GF-D8 (cell line): ENCODE measurements at regions not wholly inside any gene's neighbourhood (a gene's known extent, or its start where the extent isn't known, plus 50 kb on each side); places are given as distances from the start of the nearest gene placed in this dataset.
"Not testable (repeated sequence)": the region's sequence is repeated elsewhere in the genome, so short reads cannot be mapped to it uniquely, and the experiment has no call there.

ENCODE experiments used
- DNase-seq: peaks from one replicate; lab custom pipeline; 2025; lab: John Stamatoyannopoulos, UW

DNA sequence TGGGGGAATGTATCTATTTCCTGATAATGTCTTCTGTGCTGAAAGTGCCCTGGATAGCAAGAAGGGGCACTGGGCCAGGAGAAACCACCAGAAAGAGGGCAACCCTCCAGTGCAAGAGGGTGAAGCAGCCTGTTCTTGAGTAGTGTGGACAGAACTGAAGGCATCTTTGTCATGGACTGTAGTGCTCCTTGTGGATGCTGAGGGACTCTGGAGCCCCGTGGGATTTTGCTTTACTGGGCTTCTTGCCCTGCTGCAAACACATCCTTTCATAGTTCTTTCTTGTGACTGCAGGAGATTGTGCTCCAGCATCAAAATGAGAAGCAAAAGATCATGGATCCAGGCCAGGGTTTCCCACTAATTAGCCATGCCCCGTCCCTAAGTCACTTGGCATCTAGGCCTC, 300.6 kb downstream of the ZNF326 start:
- no peak for DNase-seq

- DNase-seq: no peak
Observed at GRCh38 chr1:90291431-90292216, 296.7 kb downstream of the ZNF326 start.

DNA sequence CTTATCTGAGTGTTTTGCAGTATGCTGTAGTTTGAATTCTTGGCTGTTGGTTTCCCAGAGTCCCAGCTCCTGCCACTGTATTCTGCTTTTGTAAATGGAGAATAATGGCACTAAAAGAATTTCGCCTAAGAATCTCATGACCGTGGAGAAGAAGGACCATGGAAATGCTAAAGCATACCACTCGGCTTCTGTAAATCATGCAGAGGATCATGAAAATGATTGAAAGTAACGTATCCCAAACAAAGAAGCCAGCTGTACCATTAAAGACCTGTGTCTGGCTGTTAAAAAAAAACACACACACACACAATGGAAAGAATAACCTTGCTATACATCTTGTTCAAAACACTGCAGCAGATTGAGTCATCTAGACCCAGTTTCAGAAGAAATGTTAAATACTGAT, 287.9 kb downstream of the ZNF326 start:
- DNase-seq: no peak

DNA sequence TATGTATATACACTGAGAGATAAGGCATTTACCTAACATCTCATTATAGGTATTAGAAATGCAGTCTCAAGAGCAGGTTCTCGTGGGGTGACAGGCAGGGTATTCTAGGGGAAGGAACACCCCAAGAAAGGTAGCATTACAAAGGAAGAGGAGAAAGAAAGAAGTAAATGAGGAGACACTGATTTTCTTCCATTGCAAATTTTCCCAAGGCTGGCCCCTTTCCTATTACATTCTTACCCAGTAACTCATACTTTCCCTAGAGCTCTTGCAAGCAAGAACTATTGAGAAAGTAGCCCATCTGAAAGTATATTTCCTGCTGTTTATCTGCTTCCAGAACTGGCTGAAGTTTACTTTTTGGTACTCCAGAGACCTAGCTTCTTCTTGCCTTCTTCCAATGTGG, 287.0 kb downstream of the ZNF326 start:
- not testable (repeated sequence) for DNase-seq

DNA sequence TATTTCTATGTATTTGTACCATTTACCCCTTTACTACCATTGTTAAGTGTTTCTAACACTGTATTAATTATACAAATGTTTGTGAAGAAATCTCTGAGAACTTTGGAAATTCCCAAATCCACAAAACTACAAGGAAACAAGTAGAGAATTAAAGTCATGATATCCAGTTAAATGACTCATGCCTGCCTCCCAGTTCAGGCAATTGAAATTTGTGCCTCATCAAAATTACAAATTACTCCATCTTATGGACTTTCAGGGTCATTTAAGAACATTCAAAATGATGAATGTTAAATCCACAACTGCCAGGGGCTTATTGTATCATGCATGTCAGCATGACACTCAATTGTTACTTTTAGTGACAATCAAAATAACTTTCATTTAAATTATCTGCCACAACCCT, 282.4 kb downstream of the ZNF326 start:
- no peak for DNase-seq

DNA sequence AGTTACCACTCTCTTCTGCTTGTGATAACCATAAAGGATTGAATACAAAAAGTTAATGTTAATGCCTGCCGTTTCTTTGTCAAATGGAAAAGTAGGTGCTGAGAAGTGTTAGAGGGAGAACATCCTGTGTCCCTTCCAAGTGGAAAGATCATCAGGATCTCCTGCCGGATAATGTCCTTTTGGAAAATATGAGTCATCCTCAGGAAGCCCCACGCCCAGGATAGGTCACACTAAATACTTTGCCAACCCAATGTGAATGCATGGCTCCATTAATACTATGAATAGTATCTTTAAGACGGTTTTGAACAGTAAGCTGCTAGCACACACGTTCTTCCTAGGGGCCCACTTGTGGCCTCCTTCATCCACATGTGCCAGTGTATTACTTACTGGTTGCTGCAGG, 279.5 kb downstream of the ZNF326 start:
- no peak for DNase-seq

- DNase-seq: no peak
Observed at GRCh38 chr1:90273241-90273774, 278.4 kb downstream of the ZNF326 start.

DNA sequence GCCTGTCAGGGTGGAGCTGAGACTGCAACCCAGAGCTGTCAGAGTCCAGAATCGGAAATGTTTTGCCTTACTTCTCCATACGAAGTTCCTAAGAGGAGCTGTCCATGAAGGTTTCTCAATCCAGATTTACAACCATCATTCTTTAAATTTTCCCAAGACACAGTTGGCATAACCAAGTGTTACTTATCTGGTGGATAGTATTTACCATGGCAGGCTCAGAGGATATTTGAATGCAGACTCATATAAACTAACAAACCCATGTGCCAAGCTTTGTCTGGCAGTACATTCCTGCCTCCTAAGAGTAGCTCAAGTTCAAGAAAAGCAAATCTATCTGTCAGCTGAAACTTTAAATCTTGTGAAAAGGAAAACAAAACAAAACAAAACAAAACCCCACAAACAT, 267.9 kb downstream of the ZNF326 start:
- no peak for DNase-seq

DNA sequence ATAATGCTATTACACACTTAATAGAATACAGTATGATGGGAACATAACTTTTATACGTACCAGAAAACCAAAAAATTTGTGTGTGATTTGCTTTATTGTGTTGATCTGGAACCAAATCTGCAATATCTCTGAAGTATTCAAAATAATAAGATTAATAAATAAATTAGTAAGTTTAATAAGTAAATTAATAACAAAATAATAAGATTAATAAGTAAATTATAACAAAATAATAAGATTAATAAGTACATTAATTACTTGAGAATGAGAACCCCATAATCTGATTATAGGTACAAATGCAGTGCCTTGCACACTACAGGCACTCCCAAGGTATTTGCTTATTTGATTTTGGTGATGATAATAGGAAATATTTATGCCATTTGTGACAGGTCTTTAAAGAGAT, 267.4 kb downstream of the ZNF326 start:
- DNase-seq: no peak

DNA sequence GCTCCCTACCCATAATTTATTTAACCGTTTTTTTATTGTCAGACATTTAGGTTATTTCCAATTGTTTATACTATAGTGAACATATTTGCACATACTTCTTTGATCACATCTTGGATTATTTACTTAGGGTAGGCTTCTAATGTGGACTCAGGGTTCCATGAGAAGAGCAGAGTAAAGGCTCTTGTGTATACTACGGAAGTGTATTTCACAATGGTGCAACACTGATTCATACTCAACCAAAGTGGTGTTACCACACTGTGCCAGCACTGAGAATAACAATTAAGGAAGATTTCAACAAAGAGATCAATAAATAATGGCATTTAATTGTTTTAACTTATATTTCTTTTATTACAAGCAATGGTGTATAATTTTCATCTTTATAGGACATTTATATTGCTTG, 251.2 kb downstream of the ZNF326 start:
- no peak for DNase-seq

- DNase-seq: no peak
Observed at GRCh38 chr1:90236493-90236892, 241.6 kb downstream of the ZNF326 start.

DNA sequence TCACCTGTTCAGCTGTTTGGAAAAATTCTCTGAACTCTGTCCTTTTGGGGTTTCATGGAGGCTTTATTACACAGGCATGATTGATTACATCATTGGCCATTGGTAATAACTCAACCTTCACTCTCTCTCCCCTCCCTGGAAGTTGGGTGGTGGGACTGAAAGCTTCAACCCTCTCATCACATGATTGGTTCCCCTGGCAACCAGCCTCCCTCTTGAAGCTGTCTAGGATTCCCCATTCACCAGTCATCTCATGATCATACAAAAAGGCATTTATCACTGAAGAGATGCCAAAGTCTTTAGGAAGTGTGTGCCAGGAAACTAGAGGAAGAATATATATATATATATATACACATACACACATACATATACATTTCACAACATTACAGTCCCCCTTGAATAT, 228.5 kb downstream of the ZNF326 start:
- no peak for DNase-seq

- DNase-seq: no peak
Observed at GRCh38 chr1:90220941-90221693, 226.2 kb downstream of the ZNF326 start.

- no peak for DNase-seq
Observed at GRCh38 chr1:90220496-90220895, 225.6 kb downstream of the ZNF326 start.

DNA sequence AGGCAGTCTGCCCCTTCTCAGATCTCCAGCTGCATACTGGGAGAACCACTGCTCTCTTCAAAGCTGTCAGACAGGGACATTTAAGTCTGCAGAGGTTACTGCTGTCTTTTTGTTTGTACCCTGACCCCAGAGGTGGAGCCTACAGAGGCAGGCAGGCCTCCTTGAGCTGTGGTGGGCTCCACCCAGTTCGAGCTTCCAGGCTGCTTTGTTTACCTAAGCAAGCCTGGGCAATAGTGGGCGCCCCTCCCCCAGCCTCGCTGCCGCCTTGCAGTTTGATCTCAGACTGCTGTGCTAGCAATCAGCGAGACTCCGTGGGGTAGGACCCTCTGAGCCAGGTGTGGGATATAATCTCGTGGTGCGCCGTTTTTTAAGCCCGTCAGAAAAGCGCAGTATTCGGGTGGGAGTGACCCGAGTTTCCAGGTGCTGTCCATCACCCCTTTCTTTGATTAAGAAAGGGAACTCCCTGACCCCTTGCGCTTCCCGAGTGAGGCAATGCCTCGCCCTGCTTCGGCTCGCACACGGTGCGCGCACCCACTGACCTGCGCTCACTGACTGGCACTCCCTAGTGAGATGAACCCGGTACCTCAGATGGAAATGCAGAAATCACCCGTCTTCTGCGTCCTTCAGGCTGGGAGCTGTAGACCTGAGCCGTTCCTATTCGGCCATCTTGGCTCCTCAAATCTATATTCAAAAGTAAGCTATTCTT, 224.4 kb downstream of the ZNF326 start:
- DNase-seq: not testable (repeated sequence)

- DNase-seq: no peak
Observed at GRCh38 chr1:90210633-90211491, 216.0 kb downstream of the ZNF326 start.

- no peak for DNase-seq
Observed at GRCh38 chr1:90208949-90209348, 214.0 kb downstream of the ZNF326 start.

GRCh38 chr1:90206260-90206659, 211.3 kb downstream of the ZNF326 start:
- no peak for DNase-seq

DNA sequence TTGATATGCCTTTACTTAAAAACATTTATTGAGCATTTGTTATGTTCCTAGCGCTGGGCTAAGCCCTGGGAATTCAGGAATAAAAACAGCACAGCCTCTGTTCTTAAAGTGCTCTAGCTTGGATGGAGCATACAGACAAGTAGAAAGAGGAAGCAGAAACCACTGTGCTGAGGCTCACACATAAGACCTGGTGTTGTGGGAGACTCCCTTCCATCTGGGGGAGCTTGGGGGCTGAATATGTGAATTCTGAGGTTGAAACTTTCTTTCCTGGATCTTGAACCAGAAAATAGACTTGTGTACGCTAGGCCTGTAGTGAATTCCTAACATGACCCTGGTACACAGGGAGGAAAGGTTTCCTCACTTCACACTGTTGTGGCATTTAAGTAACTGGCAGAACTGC, 209.9 kb downstream of the ZNF326 start:
- no peak for DNase-seq

GRCh38 chr1:90204023-90204590, 209.2 kb downstream of the ZNF326 start:
- DNase-seq: no peak
